GM12891 (cell line): ENCODE measurements at regions not wholly inside any gene's neighbourhood (a gene's known extent, or its start where the extent isn't known, plus 50 kb on each side); places are given as distances from the start of the nearest gene placed in this dataset.

ENCODE experiments used
- POLR2A ChIP-seq: IDR thresholded peaks from 2 replicates; pipeline ENCODE4 v1.6.1; 2011; ENCODE audit warnings: low read depth, low read length, control low read depth
- POLR2AphosphoS5 ChIP-seq: IDR thresholded peaks from 2 replicates; pipeline ENCODE4 v1.6.1; 2011; ENCODE audit warnings: low read depth, low read length, control low read depth
- TAF1 ChIP-seq: IDR thresholded peaks from 2 replicates; pipeline ENCODE4 v1.6.1; 2011; ENCODE audit warnings: low read depth, low read length, control low read depth

DNA sequence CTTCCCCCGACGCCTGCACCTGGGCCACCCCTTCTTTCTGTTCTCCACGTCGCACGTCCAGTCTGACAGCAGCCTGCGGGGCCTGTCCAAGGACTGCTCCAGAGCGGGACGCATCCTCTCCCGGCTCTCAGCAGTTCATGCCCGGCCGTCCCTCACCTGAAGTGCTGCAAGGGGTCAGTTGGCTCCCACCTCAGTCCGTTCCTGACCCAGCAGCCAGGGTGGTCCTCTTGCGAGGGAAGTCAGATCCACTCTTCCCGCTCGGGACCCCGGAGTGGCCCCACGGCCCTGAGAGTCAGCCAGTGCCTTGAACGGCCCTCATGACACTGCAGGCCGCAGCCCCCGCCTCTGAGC is 249.7 kb upstream of the IRX4 start:
- TF ChIP-seq POLR2AphosphoS5 (no peak), POLR2A (no peak), TAF1 (no peak)
